ENCODE measurements at regions not wholly inside any gene's neighbourhood (a gene's known extent, or its start where the extent isn't known, plus 50 kb on each side); places are given as distances from the start of the nearest gene placed in this dataset.

- no peak for ATAC-seq (ENCODE audit: low read depth)
- DNase-seq = no peak
- Histone ChIP-seq H2AFZ (replicated peaks; ENCODE audit: low read length, poor library complexity) (no peak overlapping the region), H2BK5ac (ENCODE audit: low read depth, low read length, poor library complexity, severe bottlenecking) (no peak overlapping the region), H3K18ac (ENCODE audit: low read depth, low read length) (no peak overlapping the region), H3K23ac (ENCODE audit: low read depth, low read length) (no peak overlapping the region), H3K56ac (ENCODE audit: extremely low read depth, insufficient read depth, low read length) (no peak overlapping the region), H2AK9ac (replicated peaks; ENCODE audit: low read depth, low read length, poor library complexity) (peak overlapping the region; percentile 19), H2BK20ac (ENCODE audit: low read depth, low read length) (no peak overlapping the region), H3K4me1 (ENCODE audit: control insufficient read depth, insufficient read depth, low read length) (peaks cover 20% of the 10 kb centered on the region), H3K14ac (replicated peaks; ENCODE audit: low read depth, low read length) (no peak overlapping the region), H3K9me1 (ENCODE audit: insufficient read depth, low read length) (peaks cover 13% of the 10 kb centered on the region), H3K4me3 (ENCODE audit: insufficient read depth, low read depth, low read length) (no peak overlapping the region), H3K9me3 (ENCODE audit: control insufficient read depth, insufficient read depth, low read length) (no peaks in the 10 kb centered on the region), H4K5ac (ENCODE audit: low read depth, low read length) (no peak overlapping the region), H4K8ac (ENCODE audit: low read depth in 2 of 2, low read length in 2 of 2) (no peak overlapping the region), H3K9ac (ENCODE audit: low read depth, low read length) (no peak overlapping the region), H2BK120ac (ENCODE audit: low read depth, low read length) (no peak overlapping the region), H3K27me3 (ENCODE audit: control insufficient read depth, insufficient read depth, low read length) (no peaks in the 10 kb centered on the region), H3K4ac (ENCODE audit: low read depth, low read length) (no peak overlapping the region), H3K36me3 (ENCODE audit: control insufficient read depth, insufficient read depth, low read length) (peaks cover 14% of the 10 kb centered on the region; the same call in 1 of the 2 replicates), H3K79me1 (ENCODE audit: low read depth in 1 of 2, low read length in 2 of 2) (peaks cover 38 to 87% of the 10 kb centered on the region in 2 experiments), H2AK5ac (ENCODE audit: low read depth, low read length) (no peak overlapping the region), H3K4me2 (ENCODE audit: low read depth, low read length) (no peak overlapping the region), H3K27ac (ENCODE audit: insufficient read depth, low read length) (no peak overlapping the region), H2BK15ac (ENCODE audit: low read depth, low read length) (no peak overlapping the region), H4K20me1 (ENCODE audit: insufficient read depth, low read length) (peaks cover 20% of the 10 kb centered on the region), H4K91ac (ENCODE audit: insufficient read depth, low read depth, low read length) (no peak overlapping the region)
- WGBS, 2 experiments (ENCODE audit: extremely low coverage in 2 of 2, insufficient read length in 1 of 2) = 98% methylated on average over 5 of the region's 8 CpGs; no CpG with 5 or more reads in 1 of the 2 experiments
- in situ Hi-C loops (cut with MboI; ENCODE audit: low sequenced_read_pairs) (no loop called here), intact Hi-C loops (cut with micrococcal nuclease) (no loop called here), dilution Hi-C loops (cut with HindIII; ENCODE audit: low sequenced_read_pairs, unreplicated experiment) (no loop called here)
- CTCF ChIA-PET = no interaction called here
- POLR2A ChIA-PET (ENCODE audit: unreplicated experiment) = no interaction called here
- TF ChIP-seq CEBPB (IDR thresholded peaks at IDR 0.05; ENCODE audit: low read depth, low read length) (no peak), RFX5 (IDR thresholded peaks at IDR 0.05; ENCODE audit: low read depth, low read length) (no peak), POLR2A (IDR thresholded peaks at IDR 0.05; ENCODE audit: low read depth, low read length) (no peak), MAZ (IDR thresholded peaks at IDR 0.05; ENCODE audit: borderline replicate concordance, low read depth, low read length) (no peak), FOS (IDR thresholded peaks at IDR 0.05; ENCODE audit: low read depth, low read length) (no peak), USF2 (IDR thresholded peaks at IDR 0.05; ENCODE audit: low read depth, low read length) (no peak), MXI1 (IDR thresholded peaks at IDR 0.05; ENCODE audit: borderline replicate concordance, low read depth, low read length) (no peak), CTCF (conservative IDR thresholded peaks at IDR 0.05; ENCODE audit: low read depth, low read length) (no peak), NFE2L2 (IDR thresholded peaks at IDR 0.05; ENCODE audit: low read depth, low read length) (no peak), RCOR1 (IDR thresholded peaks at IDR 0.05; ENCODE audit: insufficient replicate concordance, low read length) (no peak), ELK1 (IDR thresholded peaks at IDR 0.05; ENCODE audit: borderline replicate concordance, low read depth, low read length) (no peak), MAFK (IDR thresholded peaks at IDR 0.05; ENCODE audit: low read depth, low read length) (no peak), SMC3 (IDR thresholded peaks at IDR 0.05; ENCODE audit: low read depth, low read length) (no peak), BHLHE40 (IDR thresholded peaks at IDR 0.05; ENCODE audit: low read depth, low read length) (no peak), CHD1 (IDR thresholded peaks at IDR 0.05; ENCODE audit: low read depth, low read length) (no peak)
- BruUV-seq (replicated peaks) = no TSS peak
These were observed 112.2 kb downstream of the RFLNA start for GRCh38 chr12:124407074-124407473.

Measured in IMR-90 (cell line).